HG02981 (cell line): ENCODE measurements at regions not wholly inside any gene's neighbourhood (a gene's known extent, or its start where the extent isn't known, plus 50 kb on each side); places are given as distances from the start of the nearest gene placed in this dataset.

Experiments used
- ATAC-seq: cut with Tn5 transposase; IDR thresholded peaks from one replicate; pipeline ENCODE4 v1.9.1; 2021; ENCODE audit warnings: mild to moderate bottlenecking, moderate library complexity; ENCODE audit not compliant: unreplicated experiment

GRCh38 chr13:26456650-26457049, 100.8 kb upstream of the WASF3 start:
- no peak for ATAC-seq

GRCh38 chr13:26457212-26457611, 100.3 kb upstream of the WASF3 start:
- ATAC-seq, result no peak

DNA sequence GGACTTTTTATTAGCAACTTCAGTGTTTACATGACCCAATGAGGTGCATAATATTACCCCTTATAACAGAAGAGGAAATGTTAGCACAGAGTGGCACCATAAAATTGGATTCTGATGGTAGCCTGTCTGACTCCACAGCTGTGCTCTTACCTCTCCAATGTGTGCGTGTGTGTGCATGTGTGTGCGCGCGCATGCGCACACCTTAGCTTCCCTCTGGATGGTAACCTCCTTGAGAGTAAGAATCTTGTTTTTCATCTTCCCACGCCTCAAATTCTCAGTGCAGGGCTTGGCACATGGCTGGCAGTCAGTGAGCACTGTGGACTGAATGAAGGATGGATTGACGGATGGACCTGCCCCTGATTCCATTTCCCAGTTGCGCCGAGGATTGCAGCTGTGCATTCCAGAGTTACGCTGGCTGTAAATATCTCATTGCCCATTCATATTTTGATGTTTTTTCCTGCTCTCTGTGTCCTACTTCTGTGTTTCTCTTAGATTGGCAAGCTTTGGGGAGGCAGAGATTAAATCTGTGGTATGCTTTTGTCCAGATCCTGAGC, 99.2 kb upstream of the WASF3 start:
- ATAC-seq, result no peak

- no peak for ATAC-seq
These were observed 98.0 kb upstream of the WASF3 start for GRCh38 chr13:26459276-26460131.

- no peak for ATAC-seq
These were observed 96.8 kb upstream of the WASF3 start for GRCh38 chr13:26460648-26461047.

DNA sequence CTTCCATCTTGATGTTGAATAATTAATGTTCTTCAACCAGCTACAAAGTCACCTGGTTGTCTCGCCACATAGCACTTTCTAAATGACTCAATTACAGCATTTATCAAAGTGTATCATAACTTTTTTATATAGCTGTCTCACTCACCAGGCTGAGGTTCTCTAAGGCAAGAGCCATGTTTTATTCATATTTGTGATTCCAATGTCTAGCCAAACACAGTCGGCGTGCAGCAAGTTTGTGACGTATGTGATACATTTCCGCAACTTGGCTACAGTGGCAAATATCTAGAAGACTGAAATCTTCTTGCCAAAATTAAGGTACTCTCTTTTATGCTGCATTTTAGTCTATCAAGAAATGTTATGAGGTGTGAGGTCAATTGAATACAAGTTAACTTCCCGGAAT, 94.2 kb upstream of the WASF3 start:
- no peak for ATAC-seq

GRCh38 chr13:26463848-26464247, 93.6 kb upstream of the WASF3 start:
- ATAC-seq, result no peak

DNA sequence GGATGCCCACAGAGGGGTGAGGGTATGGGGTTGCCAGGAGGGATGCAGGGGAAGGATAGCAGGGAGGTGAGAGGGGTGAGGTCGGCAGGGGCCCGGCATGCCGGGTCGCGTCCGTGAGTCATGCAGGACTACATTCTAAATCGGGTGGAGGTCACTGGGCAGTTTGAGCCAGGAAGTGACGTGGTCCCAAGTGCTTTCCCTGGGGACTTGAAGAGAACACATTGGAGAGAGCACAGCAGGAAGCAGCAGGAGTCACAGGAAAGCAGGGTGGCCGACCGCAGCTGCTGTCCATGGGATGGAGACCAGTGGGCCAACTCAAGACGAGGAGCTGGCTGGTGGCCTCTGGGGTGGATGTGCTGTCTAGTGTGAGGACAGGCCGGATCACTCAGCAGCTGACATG, 92.0 kb upstream of the WASF3 start:
- ATAC-seq, result no peak

GRCh38 chr13:26465954-26466353, 91.5 kb upstream of the WASF3 start:
- no peak for ATAC-seq

GRCh38 chr13:26468265-26468801, 89.2 kb upstream of the WASF3 start:
- no peak for ATAC-seq

GRCh38 chr13:26469602-26470001, 87.9 kb upstream of the WASF3 start:
- ATAC-seq, result no peak

- ATAC-seq, result no peak
These were observed 85.7 kb upstream of the WASF3 start for GRCh38 chr13:26471807-26472206.

GRCh38 chr13:26473571-26474230, 83.8 kb upstream of the WASF3 start:
- no peak for ATAC-seq

DNA sequence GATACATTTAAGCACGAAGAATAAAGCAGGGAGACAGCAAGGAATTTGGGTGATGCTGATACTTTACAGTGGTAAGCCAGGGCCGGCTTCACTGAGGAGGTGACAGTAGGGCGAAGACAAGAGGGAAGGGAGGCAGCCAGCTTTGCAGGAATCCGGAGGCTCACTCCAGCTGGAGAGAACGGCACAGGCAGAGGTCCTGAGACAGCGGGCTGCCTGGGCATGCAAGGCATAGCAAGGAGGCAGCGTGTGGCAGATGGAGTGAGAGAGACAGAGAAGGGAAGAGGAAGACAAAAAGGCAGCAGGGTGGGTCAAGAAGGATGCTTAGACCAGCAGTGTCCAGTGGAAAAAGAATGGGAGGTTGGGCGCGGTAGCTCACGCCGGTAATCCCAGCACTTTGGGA, 83.2 kb upstream of the WASF3 start:
- ATAC-seq, result no peak

DNA sequence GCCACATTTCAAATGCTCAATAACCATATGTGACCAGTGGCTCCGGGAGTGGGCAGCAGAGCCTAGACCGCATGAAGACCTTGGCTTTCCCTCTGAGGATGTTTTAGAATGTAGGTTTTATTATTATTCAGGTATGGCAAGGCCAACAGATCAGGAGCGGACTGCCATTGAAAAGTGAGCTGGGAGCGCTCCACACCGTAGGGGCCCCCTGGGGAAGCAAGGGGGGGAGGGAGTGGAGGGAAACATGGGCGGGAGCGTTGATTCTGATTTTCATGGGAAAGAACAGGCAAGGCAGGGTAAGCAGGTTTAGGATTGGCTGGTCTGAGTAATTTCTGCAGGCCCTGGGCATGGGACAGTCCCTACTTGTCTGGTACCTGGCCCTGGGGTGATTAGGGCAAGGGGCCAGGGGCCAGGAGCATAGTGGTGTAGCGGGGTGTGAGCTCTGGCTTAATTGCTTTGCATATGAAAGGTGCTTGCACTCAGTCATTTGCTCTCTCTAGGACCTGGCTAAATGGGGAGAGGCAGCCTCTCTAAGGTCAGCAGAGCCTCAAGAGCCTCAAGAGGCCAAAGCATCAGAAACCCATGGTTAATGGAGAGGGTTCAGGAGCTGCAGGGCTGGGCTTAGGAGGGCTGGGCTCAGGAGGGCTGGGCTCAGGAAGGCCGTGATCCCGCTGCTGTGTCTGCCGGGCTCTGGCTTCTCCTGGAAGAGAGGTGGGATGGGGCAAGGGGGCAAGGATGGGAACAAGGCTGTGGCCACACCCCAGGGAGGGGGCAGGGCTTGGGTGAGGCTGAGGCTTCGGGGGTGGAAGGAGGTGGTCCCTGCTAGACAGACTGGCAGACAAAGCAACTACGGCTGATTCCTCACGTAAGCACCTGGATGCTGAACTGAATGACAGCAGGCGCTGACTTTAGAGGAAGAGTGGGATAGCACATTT, 82.0 kb upstream of the WASF3 start:
- no peak for ATAC-seq

- ATAC-seq, result no peak
These were observed 81.2 kb upstream of the WASF3 start for GRCh38 chr13:26476111-26476781.

DNA sequence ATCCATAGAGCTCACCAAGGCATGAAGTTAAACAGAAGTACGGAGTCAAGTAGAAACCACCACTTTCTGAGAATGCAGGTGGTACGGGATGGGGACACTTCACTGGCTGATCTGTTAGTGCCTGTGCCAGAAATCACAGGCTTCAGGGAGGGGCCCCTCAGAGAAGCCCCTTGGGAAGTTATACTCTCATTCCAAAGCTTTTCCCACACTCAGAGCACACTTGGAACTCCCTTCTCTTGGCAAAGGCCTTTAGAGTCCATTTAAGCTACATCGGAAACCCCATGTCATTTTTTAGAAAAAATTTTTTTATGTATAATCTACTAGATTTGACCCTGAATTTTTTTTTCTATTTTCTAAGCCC, 80.7 kb upstream of the WASF3 start:
- no peak for ATAC-seq

GRCh38 chr13:26477681-26478080, 79.8 kb upstream of the WASF3 start:
- no peak for ATAC-seq

GRCh38 chr13:26480246-26480855, 77.1 kb upstream of the WASF3 start:
- ATAC-seq, result no peak
